RPMI8226 (cell line): ENCODE measurements at regions not wholly inside any gene's neighbourhood (a gene's known extent, or its start where the extent isn't known, plus 50 kb on each side); places are given as distances from the start of the nearest gene placed in this dataset.
"Not testable (repeated sequence)": the region's sequence is repeated elsewhere in the genome, so short reads cannot be mapped to it uniquely, and the experiment has no call there.

Experiments
- DNase-seq: peaks from one replicate; pipeline ENCODE4 v3.0.0-alpha.2; 2015

DNA sequence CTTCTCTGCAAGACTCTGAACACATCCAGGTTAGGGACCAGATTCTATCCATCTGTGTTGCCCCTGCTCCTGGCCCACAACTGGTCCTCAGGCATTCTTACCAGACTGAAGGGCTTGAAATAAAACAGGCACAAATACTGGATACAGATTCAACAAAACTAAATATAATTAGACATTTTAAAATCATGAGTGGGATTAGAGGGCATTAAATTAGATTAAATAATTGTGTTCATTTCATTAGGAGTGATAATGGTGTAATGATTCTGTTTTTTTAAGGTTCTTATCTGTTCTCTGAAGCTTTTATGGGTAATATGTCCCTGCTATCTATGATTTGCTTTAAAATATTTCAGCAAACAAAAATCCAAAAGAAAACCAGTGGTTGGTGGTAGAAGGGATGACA is 226.5 kb downstream of the IRS1 start:
- no peak for DNase-seq

DNA sequence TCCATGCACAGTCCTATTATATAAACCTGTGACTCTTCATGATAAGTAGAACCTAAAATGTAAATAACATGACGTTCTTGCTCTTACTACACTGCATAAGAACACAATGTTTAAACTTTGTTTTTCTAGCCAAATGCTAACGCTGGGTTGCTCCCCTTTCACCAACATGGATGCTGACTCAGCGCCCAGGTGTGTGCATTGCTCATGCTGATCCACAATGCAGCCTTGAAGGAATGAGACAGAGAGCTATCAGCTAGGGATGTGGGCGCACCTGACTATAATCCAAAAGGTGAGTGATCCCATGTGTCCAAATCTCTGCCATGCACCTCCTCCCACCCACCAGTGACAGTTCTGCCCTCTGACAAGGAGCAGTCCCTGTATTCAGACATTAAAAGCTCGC is 235.0 kb downstream of the IRS1 start:
- DNase-seq, result no peak

DNA sequence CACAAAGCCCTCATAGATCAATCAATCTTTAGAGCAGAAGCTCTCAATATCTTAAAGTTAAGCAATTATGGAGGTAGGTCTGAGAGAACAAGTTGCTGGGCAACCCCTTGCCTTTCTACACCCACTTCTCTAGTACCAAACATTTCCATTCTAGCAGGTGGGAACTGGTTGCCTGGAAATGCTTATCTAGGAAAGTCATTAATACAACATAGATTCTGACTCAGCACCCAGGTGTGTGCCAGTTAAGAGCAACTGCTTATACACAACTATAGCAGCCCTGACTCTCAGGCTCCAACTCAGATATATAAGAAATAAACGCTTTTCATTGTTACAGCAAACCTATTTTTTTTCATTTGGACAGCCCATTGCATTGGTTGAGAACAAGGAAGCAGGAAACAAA is 237.7 kb downstream of the IRS1 start:
- no peak for DNase-seq

DNA sequence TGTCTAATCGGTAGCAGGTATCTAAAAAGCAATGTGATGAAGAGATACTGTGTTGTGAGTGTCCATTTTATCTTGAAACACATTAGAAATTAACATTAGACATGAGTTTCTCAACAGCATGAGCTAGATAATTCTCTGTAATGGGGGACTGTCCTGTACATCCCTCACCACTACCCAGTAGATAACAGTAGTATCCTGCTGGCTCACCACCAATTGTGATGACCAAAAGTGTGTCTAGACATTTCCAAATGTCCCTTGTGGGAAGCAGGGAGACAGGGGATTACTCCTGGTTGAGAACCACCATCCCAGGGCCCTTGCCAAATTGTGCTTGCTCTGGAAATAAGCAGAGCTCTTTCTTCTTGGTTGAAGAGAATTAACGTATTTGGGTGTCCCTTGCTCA is 239.3 kb downstream of the IRS1 start:
- no peak for DNase-seq

DNA sequence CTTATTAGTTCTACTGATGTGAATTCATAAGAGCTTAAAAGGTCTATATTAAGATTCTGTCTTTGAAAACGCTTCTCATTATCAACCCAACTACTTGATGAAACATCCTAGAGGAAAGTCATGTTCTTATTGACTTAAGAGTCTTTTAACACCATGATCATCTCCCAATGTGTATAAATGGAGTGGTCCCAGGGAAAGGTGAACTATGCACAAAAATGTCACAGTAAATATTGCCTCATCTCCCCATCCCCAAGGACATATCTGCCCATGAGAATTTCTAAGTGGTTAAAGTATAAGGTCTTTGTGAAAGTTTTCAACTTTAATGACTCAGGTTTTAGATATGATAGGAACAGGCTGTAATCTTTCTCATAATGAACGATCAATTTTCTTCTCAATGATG is 240.1 kb downstream of the IRS1 start:
- DNase-seq, result no peak

DNA sequence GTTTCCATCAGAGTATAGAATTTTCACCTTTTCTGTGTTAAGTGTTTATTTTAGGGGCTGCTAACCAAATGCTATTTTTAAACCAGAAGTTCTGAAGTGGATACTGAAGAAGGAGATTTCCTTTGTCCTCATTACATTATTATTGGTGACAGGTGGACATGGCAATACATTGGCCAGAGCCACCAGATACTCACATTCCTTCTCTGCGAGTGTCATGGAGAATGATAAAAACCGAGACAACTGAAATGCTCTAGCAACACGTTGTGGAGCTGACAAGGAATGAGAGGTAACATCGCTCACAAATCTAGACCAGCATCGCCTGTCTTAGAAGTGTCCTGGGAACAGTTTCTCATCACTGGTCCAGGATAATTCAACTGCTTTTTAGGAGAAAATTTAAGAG is 241.2 kb downstream of the IRS1 start:
- no peak for DNase-seq

DNA sequence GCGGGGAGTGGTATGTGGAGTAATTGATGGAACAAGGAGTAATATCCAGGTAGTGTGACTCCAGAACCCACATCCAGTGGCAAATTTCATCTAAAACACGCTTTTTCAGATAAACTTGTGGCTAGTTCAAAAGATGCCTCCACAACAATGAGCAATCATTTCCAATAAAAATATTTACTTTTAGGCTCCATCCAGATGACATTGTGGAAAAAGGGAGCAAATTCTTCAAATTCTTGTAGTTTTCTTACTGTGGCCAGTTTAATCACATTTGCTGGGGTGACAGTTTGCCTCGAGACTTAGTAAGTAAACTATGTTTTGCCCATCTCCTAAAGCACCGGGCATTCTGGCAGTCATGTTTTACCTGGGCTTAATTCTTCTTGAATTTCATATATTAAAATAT is 243.6 kb downstream of the IRS1 start:
- no peak for DNase-seq

DNA sequence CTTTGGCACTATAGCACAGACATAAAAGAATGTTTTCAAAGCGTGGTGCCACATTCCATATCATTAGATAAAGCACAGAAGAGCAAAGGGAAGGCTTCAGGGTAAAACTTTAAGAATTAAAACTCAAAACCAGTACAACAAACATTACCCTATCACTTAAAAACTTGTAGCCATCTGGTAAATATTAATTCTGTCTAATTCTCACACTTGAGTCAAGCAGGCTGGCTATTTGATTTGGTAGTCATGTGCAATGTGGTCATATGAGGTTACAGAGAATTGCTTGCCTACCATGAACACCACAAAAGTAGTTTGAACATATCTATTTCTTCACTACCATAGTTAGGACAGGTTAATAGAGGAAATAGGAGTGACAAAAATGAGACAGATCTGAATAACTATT is 244.9 kb downstream of the IRS1 start:
- DNase-seq, result no peak

DNA sequence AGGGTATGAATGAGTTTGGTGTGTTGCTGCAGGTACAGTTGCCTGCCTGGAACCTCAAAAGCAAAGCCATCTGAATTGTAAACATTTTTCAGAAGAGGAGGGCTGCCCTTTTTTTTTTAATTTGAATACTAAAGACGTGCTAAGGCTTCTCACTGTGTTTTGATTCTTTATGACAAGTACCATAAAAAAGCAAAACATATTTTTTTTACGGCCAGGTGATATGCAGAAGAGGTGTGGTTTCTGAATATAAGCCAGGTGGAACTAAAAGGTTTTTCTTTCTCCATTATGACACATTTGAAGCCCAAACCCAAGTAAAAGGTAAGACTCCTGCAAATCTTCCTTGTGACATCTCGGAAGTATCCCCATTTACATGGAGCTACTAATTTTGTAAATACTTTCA is 246.3 kb downstream of the IRS1 start:
- DNase-seq, result no peak

DNA sequence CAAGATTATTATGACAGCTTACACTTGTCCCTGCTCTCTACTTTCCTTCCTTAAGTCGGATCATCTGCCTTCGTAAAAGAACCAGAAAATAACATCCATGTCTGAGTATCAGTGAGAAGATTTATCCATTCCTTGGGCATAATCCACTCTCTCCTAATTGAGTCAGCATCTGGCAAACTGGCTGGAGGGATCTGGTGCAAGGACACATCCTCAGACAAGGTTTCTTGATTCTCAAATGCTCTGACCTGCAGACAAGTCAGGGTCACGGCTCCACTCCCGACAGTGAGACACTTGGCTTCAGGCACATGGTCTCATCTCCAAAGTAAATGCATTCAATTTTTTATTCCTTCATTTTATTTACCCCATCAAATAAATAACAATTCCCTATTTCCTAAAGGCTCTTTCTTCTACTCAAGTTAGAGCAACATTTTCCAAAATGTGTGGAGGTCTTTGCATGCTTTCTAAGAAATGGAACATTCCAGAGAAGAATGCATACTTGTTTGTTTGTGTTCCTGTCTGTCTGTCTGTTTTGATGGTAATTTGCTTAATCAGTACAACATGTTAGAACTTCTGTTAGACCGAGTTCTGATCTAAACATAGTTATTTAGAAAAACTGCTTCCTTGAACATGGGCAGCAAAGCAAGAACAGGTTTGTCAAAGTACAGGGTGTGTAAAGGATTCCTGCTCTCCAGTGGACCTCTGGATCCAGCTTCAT is 246.9 kb downstream of the IRS1 start:
- DNase-seq, result no peak

DNA sequence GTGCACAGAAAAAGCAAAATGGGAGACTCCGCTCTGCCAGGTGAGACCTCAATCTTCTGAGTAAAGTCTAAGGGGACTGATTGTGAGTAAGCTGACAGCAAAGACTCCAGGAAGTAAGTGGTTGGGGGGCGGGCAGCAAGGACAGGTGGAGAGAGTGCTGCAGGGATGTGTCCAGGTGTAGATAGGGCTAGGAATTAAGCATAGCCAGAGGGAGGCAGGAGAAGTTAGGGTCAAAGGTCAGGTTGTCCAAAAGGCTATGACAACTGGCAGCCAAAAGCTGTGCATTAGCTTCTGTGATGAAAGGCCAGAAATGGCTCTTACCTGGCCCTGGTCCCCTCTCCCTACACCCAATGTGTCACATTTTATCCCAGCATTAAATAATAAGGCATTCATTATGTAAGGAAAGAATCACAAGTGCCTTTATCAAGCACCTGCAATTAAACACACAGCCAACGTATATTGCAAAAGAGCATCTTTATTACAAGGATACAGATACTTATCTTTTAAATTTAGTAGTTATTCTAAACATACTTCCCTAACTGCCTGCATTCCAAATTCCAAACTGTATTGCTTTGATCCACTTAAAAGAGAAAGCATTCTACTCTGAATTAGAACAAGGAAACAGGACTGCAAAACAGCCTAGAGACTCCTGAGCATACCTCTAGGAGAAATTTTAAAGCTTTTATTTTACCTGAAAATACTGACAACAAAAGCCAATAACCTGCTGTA is 247.9 kb downstream of the IRS1 start:
- no peak for DNase-seq

DNA sequence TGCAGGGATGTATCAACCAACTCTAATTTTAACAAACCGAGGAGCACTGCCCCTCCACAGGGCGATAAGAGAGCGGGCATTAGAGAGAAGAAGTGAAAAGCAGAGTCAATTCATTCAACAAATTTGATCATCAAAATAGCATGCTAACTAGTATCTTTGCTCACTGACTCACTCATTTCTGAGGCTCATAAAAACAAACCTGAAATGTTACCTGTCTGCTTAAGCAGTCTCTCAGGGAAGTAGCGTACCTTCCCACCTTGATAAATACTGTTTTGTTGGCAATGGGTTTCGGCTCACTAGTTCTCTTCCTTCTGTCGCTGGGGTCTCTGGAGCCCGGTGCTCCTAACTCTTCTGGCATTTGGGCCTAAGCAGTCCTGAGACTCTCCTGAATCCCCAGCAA is 248.8 kb downstream of the IRS1 start:
- no peak for DNase-seq

DNA sequence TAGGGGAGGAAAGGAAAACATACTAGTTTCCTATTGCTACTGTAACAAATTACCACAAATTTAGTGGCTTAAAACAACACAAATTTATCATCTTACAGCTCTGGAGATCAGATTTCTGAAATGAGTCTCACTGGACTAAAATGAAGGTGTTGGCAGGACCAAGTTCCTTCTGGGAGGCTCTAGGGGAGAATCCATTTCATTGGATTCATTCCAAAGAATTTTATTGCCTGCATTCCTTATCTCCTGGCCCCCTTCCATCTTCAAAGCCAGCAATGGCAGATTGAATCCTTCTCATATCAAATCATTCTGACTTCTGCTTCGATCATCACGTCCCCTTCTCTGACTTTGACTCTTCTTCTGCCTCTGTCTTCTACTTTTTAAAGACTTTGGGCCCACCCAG is 250.9 kb downstream of the IRS1 start:
- no peak for DNase-seq

DNA sequence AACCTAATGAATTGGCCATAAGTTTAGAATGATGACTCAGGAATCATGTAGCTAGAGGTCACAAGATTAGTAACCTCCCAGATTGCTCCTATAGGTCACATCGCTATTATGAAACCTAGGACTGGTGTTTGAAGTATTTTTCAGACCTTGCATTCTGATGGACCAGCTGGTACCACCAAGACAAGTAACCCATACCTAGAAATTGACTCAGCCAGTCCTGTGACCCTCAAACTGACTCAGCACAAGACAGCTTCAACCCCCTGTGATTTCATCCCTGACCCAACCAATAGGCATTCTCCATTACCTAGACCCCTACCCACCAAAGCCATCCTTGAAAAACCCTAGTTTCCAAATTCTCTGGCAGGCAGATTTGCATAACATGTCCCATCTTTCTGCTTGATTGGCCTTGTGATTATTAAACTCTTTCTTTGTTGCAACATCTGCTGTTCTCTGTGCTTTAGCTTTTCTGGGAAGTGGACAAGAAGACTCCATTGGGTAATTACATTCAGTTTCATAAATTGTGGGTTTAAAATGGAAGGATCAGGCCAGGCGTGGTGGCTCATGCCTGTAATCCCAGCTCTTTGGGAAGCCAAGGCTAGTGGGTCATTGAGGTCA is 254.9 kb downstream of the IRS1 start:
- no peak for DNase-seq

DNA sequence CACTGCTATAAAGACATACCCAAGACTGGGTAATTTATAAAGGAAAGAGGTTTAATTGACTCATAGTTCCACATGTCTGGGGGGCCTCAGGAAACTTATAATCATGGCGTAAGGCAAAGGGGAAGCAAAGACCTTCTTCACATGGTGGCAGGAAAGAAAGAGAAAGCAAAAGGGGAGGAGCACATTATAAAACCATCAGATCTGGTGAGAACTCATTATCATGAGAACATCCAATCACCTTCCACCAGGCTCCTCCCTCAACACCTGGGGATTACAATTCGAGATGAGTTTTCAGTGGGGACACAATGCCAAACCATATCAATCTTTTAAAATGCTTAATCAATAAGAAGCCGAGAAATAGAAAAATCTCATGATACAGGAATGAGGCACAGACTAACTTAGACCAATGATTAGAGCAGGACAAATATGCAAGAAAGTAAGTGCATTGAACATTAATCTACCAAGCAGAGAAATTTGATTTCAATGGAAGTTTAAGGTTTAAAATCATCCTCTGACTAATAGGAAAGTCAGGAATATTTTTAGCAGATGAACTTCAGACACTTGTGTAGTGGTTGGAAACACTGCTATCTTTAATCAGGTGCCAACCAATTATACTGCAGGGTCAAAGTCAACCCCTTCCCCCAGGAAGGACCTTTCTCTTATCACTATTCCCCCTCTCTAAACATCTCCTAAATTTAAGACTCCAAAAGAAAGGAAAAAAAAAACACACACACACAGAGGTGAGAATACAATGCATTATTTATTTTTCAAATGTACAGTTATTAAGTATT is 259.2 kb downstream of the IRS1 start:
- no peak for DNase-seq

DNA sequence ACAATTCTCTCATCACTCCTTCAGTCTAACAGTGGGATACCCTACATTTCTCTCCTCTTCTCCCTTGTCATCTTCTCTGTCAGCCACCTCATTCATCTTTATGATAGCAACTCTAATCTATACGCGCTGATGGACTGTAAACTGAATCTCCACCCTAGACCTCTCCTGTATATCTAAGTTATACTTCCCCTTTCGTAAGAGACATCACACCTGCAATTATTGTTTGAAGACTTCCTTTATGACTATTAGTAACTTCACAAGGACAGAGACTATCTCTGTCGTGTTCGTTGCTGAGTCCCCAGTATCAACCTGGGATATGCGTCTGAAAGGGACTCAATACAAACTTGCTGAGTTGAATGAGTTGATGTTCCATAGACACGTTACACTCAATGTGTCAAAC is 263.2 kb downstream of the IRS1 start:
- DNase-seq, result no peak

DNA sequence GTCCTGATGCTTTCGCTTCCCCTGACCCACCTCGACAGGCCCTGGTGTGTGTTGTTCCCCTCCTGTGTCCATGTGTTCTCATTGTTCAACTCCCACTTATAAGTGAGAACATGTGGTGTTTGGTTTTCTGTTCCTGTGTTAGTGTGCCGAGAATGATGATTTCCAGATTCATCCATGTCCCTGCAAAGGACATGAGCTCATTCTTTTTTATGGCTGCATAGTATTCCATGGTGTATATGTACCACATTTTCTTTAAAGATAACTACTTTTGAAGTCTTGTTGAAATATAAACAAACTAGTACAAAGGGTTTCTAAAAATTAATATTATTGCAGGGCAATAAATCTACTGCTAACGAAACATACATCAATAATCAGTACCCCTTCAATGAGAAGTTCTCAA is 266.6 kb downstream of the IRS1 start:
- DNase-seq, result not testable (repeated sequence)

DNA sequence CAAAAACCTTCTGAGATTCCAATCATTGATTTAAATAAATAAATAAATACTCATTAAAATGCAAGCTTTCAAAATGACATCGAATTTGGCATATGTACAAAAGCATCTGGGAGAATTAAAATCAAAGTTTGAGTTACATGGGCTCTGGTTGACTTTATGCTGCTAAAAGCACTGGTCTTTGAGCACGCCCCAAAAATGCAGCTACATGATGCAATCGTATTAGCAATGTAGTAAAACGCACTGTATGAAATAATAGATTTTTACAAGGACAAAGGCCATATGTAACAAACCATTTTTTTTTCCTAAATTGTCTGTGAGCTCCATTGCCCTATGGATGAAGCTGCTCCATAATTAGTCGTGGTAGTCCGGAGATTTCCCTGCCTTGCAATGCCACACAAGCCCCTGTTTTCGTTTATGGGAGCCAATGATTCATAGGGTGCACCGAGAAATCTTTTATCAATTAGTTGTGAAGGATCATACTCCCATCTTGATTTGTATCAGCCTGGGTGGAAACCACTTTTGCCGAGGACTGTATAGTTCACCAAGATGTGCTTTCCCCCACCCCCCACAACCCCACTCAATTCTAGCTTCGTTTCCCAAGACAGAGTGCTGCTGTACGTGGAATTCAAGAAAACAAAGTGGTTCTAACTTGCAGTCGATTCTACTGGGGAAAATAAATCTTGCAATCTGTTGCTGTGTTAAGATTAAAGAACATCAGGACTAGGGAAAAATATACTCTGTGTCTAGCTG is 268.4 kb downstream of the IRS1 start:
- no peak for DNase-seq

DNA sequence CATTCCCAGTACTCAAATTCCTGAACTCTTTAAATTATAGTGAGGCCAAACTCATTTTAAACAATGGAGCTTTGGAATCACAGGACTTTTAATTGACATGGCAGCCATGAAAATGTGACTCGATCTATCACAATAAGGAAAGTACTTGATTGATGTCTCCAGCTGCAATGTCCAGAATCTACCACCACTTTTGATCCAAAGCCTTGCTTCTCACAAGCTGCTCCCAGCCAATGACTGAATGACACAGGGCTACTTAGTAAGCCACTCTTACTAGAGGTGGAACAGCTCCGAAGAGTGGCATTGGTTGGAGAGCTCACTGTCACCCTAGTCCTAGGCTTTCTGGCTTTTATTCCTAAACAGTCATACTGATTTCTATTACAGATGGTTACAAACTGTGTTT is 270.1 kb downstream of the IRS1 start:
- DNase-seq, result no peak

DNA sequence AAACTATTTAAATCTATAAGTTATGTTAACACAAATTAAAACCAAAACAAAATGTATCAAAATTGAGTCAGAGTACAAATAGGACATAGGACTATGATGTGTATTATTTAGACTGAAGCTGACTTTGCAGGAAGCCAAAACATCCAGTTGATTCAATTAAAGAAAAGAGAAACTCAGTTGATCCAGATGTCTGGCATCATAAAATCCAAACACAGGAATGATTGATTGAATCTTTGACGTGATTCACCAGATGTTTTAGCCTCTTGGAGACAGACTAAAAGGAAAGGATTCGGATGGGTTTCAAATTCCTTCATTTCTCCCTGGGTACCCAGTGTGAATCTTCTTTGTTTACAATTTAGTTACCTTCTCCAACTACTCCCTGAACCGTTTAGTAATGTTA is 272.9 kb downstream of the IRS1 start:
- no peak for DNase-seq

DNA sequence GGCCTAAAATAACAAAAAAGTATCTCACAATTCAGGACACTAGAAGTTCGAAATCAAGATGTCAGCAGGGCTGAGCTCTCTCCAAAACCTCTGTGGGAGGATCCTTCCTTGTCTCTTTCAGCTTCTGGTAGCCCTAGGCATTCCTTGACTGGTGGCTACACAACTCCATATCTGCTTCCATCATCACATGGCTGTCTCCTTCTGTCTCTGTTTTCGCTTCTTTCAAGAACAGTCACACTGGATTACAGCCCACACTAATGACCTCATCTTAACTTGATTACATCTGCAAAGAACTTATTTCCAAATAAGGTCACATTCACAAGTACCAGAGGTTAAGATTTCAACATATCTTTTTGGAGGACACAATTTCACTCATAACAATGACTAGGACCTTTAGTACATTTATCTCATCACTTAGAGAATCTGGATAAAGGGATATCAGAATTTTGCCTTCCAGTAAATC is 275.2 kb downstream of the IRS1 start:
- no peak for DNase-seq

DNA sequence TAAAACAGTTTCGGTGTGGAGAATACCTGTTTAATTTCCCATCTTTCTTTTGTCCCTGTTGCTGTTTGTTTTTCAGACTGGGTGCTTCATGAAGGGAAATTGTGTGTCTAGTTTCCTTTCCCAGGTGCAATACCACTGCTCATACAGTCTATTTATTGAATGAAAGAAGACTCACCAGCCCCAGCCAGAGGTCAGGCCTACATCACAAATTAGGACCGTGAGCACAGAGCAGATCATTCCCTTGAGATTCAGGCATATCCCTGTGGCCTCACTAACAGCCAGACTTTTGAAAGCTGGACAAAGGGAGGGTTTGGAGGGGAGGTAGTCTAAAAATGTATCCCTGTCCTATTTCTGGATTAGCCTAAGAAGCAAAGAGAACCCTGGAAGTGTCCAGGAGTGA is 278.9 kb downstream of the IRS1 start:
- no peak for DNase-seq
